ENCODE measurements at regions not wholly inside any gene's neighbourhood (a gene's known extent, or its start where the extent isn't known, plus 50 kb on each side); places are given as distances from the start of the nearest gene placed in this dataset.

- intact Hi-C loops (cut with DNase I): no loop called here
- H3K27me3 ChIP-seq: peaks cover 0 to 13% (median 4%) of the 10 kb centered on the region in 7 donors
- no peak for TF ChIP-seq CTCF (IDR thresholded peaks at IDR 0.05)
- ATAC-seq (peak in 1 of 8 donors; percentile 28), DNase-seq (no peak)
- H3K27ac ChIP-seq: peak overlapping the region in 7 of 10 donors; percentile 44 to 77 (median 54)
- no peak overlapping the region for H3K4me3 ChIP-seq
- H3K4me1 ChIP-seq: peaks cover 4 to 34% (median 20%) of the 10 kb centered on the region in 9 donors
- no peaks in the 10 kb centered on the region for H3K36me3 ChIP-seq
- no peaks in the 10 kb centered on the region for H3K9me3 ChIP-seq
- 83 to 89% methylated on average over 13 of the region's 13 CpGs for WGBS, 2 donors
Observed at GRCh38 chr7:90111-91063, 102.0 kb upstream of the FAM20C start.

- no peak for TF ChIP-seq CTCF (IDR thresholded peaks at IDR 0.05)
- no peaks in the 10 kb centered on the region for H3K36me3 ChIP-seq
- intact Hi-C loops (cut with DNase I): no loop called here
- WGBS, 2 donors: 84 to 90% methylated on average over 18 of the region's 18 CpGs
- H3K9me3 ChIP-seq: no peaks in the 10 kb centered on the region
- H3K27ac ChIP-seq: no peak overlapping the region
- H3K4me3 ChIP-seq: no peak overlapping the region
- ATAC-seq (no peak), DNase-seq (no peak)
- peaks cover 0 to 13% (median 4%) of the 10 kb centered on the region in 7 donors for H3K27me3 ChIP-seq
- peaks cover 4 to 31% (median 18%) of the 10 kb centered on the region in 9 donors for H3K4me1 ChIP-seq
Observed at GRCh38 chr7:91396-92175, 100.8 kb upstream of the FAM20C start.

GRCh38 chr7:92231-92674 is 100.1 kb upstream of the FAM20C start:
- DNase-seq: no peak
- TF ChIP-seq CTCF (IDR thresholded peaks at IDR 0.05): no peak
- 56 to 58% methylated on average over 6 of the region's 6 CpGs for WGBS, 2 donors
- Histone ChIP-seq H3K4me1 (peaks cover 4 to 31% (median 18%) of the 10 kb centered on the region in 9 donors), H3K9me3 (peaks cover 0 to 4% (median 0%) of the 10 kb centered on the region in 11 donors), H3K27me3 (peaks cover 0 to 13% (median 4%) of the 10 kb centered on the region in 7 donors), H3K4me3 (no peak overlapping the region), H3K36me3 (no peaks in the 10 kb centered on the region), H3K27ac (no peak overlapping the region)
- intact Hi-C loops (cut with DNase I): no loop called here
- no peak for ATAC-seq
